ENCODE measurements at regions not wholly inside any gene's neighbourhood (a gene's known extent, or its start where the extent isn't known, plus 50 kb on each side); places are given as distances from the start of the nearest gene placed in this dataset.

DNA sequence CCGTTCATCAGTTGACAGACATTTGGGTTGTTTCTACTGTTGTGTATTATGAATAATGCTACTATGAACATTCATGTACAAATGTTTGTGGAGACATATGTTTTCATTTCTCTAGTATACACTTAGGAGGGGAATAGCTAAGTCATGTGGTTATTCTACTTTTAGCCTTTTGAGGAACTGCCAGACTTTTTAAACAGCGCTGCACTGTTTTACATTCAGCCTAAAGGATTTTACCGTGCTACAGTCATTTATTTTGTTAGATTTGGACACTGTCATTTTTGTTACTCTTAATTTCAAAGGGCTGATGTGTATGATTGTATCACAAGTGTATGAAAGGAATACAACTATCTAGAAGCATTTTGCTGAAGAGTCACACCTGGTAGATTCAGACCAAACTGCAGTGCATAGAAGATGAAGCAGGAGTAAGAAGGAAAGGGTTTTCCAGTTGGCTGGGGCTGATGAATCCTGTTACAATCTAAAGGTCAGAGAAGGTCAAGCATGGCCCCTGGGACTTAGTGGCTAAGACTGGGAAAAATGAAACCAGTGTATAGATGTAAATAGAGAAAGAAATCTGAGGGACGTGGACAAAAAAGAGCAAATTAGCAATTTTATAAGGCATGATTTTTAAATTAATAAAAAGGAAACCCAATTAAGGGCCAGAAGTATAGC lies 509.7 kb downstream of the PSAT1 start:
- TF ChIP-seq EZH2 (IDR thresholded peaks at IDR 0.05; ENCODE audit: insufficient read depth, poor library complexity, severe bottlenecking) (no peak), EZH2phosphoT487 (IDR thresholded peaks at IDR 0.05; ENCODE audit: insufficient read depth, low read depth) (no peak)

All from GM23248 (cell line).